DOHH2 (cell line): ENCODE measurements at regions not wholly inside any gene's neighbourhood (a gene's known extent, or its start where the extent isn't known, plus 50 kb on each side); places are given as distances from the start of the nearest gene placed in this dataset.

Experiments used
- H3F3A ChIP-seq: fragments of 200-600 bp; sonication (generic), shearing (Covaris generic); 2 replicates; pipeline ENCODE4 v1.6.0; 2016; ENCODE audit warnings: antibody characterized with exemption, mild to moderate bottlenecking; ENCODE audit not compliant: control insufficient read depth, insufficient read depth
- H3K27ac ChIP-seq: fragments of 200-600 bp; sonication (generic); 2 replicates; pipeline ENCODE4 v1.5.1; 2014; ENCODE audit warnings: low read depth, mild to moderate bottlenecking, low read length, moderate library complexity
- H3K27me3 ChIP-seq: fragments of 200-600 bp; sonication (generic); 2 replicates; pipeline ENCODE4 v1.6.1; 2014; ENCODE audit warnings: mild to moderate bottlenecking, low read length, mixed read lengths; ENCODE audit not compliant: control insufficient read depth
- H3K36me3 ChIP-seq: fragments of 200-600 bp; sonication (generic); 2 replicates; pipeline ENCODE4 v1.6.1; 2014; ENCODE audit warnings: mild to moderate bottlenecking, low read length, moderate library complexity, mixed read lengths; ENCODE audit not compliant: control insufficient read depth
- H3K4me1 ChIP-seq: fragments of 200-600 bp; sonication (generic); 2 replicates; pipeline ENCODE4 v1.6.1; 2014; ENCODE audit warnings: mild to moderate bottlenecking, low read length, mixed read lengths; ENCODE audit not compliant: control insufficient read depth
- H3K4me2 ChIP-seq: fragments of 200-600 bp; sonication (generic); 2 replicates; pipeline ENCODE4 v1.6.0; 2014; ENCODE audit warnings: mild to moderate bottlenecking, low read length, moderate library complexity
- H3K4me3 ChIP-seq: fragments of 200-600 bp; sonication (generic); 2 replicates; pipeline ENCODE4 v1.5.1; 2014; ENCODE audit warnings: mild to moderate bottlenecking, low read length, mixed read lengths
- H3K79me2 ChIP-seq: fragments of 200-600 bp; sonication (generic); 2 replicates; pipeline ENCODE4 v1.6.1; 2014; ENCODE audit warnings: mild to moderate bottlenecking, low read length, mixed read lengths; ENCODE audit not compliant: control insufficient read depth
- H3K9me2 ChIP-seq: fragments of 200-600 bp; sonication (generic); replicated peaks from 2 replicates; pipeline ENCODE4 v1.6.1; 2014; ENCODE audit warnings: mild to moderate bottlenecking, low read length, mixed read lengths; ENCODE audit not compliant: control insufficient read depth
- H3K9me3 ChIP-seq: fragments of 200-600 bp; sonication (generic); 2 replicates; pipeline ENCODE4 v1.6.1; 2014; ENCODE audit warnings: antibody characterized with exemption, low read length, mixed read lengths; ENCODE audit not compliant: control insufficient read depth, insufficient read depth
- H4K20me1 ChIP-seq: fragments of 200-600 bp; sonication (generic); 2 replicates; pipeline ENCODE4 v1.6.0; 2014; ENCODE audit warnings: low read depth, mild to moderate bottlenecking, antibody characterized with exemption, low read length, moderate library complexity; ENCODE audit not compliant: control insufficient read depth, insufficient read depth
- EZH2phosphoT487 ChIP-seq: fragments of 200-600 bp; sonication (generic); IDR thresholded peaks from 2 replicates; pipeline ENCODE4 v1.6.1; 2017; ENCODE audit warnings: borderline replicate concordance, mild to moderate bottlenecking, antibody characterized with exemption, low read length, moderate library complexity, mixed read lengths
- TF ChIP-seq, protein P1 (sequence below): fragments of 200-600 bp; sonication (generic); IDR thresholded peaks from one replicate; pipeline ENCODE4 v1.5.1; 2014; ENCODE audit warnings: antibody characterized with exemption, mild to moderate bottlenecking, low read depth, low read length; ENCODE audit not compliant: poor library complexity, severe bottlenecking

DNA sequence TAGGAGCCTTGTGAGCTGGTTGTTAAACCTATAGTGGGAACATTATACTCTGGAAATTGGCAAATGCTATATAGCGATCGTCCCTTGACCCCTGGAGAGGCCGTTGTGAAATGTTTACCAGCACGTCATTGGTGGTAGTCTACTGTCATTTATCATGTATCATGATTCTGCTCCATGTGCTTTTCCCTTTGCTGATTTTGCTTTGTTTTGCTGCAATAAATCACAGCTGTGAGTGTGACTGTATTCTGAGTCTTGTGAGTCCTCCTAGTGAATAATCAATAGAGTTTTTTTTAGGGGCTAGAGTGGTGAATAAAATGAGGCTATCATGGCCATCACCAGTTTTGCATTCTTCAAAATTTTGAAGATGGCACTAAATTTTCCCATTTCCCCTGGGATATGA lies 189.1 kb downstream of the HRH4 start:
- TF ChIP-seq, protein P1, sequence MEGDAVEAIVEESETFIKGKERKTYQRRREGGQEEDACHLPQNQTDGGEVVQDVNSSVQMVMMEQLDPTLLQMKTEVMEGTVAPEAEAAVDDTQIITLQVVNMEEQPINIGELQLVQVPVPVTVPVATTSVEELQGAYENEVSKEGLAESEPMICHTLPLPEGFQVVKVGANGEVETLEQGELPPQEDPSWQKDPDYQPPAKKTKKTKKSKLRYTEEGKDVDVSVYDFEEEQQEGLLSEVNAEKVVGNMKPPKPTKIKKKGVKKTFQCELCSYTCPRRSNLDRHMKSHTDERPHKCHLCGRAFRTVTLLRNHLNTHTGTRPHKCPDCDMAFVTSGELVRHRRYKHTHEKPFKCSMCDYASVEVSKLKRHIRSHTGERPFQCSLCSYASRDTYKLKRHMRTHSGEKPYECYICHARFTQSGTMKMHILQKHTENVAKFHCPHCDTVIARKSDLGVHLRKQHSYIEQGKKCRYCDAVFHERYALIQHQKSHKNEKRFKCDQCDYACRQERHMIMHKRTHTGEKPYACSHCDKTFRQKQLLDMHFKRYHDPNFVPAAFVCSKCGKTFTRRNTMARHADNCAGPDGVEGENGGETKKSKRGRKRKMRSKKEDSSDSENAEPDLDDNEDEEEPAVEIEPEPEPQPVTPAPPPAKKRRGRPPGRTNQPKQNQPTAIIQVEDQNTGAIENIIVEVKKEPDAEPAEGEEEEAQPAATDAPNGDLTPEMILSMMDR, result no peak
- TF ChIP-seq EZH2phosphoT487, result no peak
- no peaks in the 10 kb centered on the region for H4K20me1 ChIP-seq
- H3K79me2 ChIP-seq, result no peaks in the 10 kb centered on the region
- H3F3A ChIP-seq, result no peaks in the 10 kb centered on the region
- H3K9me2 ChIP-seq, result no peaks in the 10 kb centered on the region
- H3K4me2 ChIP-seq, result no peak overlapping the region
- no peaks in the 10 kb centered on the region for H3K36me3 ChIP-seq
- no peaks in the 10 kb centered on the region for H3K4me1 ChIP-seq
- no peak overlapping the region for H3K4me3 ChIP-seq
- H3K9me3 ChIP-seq, result no peaks in the 10 kb centered on the region
- H3K27ac ChIP-seq, result no peak overlapping the region
- H3K27me3 ChIP-seq, result no peaks in the 10 kb centered on the region

DNA sequence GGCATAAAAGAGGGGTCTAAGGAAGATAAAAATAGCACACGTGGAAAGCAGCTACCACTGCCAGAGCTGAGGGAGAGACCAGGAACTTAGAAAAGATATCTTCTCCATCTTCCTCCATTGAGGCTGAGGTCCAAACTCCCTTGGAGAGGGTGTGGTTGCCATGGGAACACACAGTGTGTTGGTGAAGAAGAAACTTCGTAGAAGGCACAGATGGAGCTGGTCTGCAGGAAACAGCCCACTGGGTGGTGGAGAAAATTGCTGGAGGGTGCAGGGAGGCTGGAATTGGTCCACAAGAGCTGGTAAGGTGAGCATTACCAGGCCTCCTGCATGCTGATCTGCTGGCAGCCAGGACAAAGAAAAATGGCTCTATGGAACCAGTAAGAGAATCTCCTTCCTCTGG lies 191.0 kb downstream of the HRH4 start:
- H4K20me1 ChIP-seq, result no peaks in the 10 kb centered on the region
- no peak overlapping the region for H3K4me3 ChIP-seq
- no peaks in the 10 kb centered on the region for H3K27me3 ChIP-seq
- no peaks in the 10 kb centered on the region for H3K9me3 ChIP-seq
- no peaks in the 10 kb centered on the region for H3K9me2 ChIP-seq
- H3K79me2 ChIP-seq, result no peaks in the 10 kb centered on the region
- no peaks in the 10 kb centered on the region for H3K36me3 ChIP-seq
- no peaks in the 10 kb centered on the region for H3F3A ChIP-seq
- no peak for TF ChIP-seq EZH2phosphoT487
- TF ChIP-seq, protein P1, result no peak
- no peak overlapping the region for H3K4me2 ChIP-seq
- no peak overlapping the region for H3K27ac ChIP-seq
- no peaks in the 10 kb centered on the region for H3K4me1 ChIP-seq

- H3K4me2 ChIP-seq, result no peak overlapping the region
- no peaks in the 10 kb centered on the region for H3K9me3 ChIP-seq
- H4K20me1 ChIP-seq, result no peaks in the 10 kb centered on the region
- no peaks in the 10 kb centered on the region for H3K79me2 ChIP-seq
- no peaks in the 10 kb centered on the region for H3K9me2 ChIP-seq
- H3K27ac ChIP-seq, result no peak overlapping the region
- TF ChIP-seq, protein P1, result no peak
- TF ChIP-seq EZH2phosphoT487, result no peak
- no peak overlapping the region for H3K4me3 ChIP-seq
- H3K4me1 ChIP-seq, result peaks cover 9% of the 10 kb centered on the region
- H3K36me3 ChIP-seq, result no peaks in the 10 kb centered on the region
- H3F3A ChIP-seq, result no peaks in the 10 kb centered on the region
- H3K27me3 ChIP-seq, result no peaks in the 10 kb centered on the region
Observed at GRCh38 chr18:24656050-24656449, 195.6 kb downstream of the HRH4 start.
